ENCODE measurements at regions not wholly inside any gene's neighbourhood (a gene's known extent, or its start where the extent isn't known, plus 50 kb on each side); places are given as distances from the start of the nearest gene placed in this dataset.

DNA sequence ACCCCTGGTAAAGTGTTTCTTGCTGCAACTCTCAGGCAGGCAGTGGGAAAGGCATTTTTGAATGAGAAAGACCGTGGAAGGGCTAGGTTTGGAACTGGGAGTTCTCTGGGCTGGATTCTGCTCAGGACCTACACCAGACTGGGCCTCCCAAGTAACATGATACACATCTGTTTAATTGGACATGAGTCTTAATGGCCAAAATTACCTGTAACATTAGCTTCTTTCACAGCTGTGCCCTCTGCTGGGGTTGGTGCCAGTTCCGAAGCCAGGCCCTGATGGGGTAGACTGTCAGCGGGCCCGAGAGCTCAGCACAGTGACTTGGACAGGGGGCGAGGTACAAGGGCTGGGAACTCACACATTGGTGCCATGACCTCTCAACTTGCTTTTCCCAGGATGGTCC, 118.9 kb upstream of the IRX3 start:
- TF ChIP-seq, protein P1, sequence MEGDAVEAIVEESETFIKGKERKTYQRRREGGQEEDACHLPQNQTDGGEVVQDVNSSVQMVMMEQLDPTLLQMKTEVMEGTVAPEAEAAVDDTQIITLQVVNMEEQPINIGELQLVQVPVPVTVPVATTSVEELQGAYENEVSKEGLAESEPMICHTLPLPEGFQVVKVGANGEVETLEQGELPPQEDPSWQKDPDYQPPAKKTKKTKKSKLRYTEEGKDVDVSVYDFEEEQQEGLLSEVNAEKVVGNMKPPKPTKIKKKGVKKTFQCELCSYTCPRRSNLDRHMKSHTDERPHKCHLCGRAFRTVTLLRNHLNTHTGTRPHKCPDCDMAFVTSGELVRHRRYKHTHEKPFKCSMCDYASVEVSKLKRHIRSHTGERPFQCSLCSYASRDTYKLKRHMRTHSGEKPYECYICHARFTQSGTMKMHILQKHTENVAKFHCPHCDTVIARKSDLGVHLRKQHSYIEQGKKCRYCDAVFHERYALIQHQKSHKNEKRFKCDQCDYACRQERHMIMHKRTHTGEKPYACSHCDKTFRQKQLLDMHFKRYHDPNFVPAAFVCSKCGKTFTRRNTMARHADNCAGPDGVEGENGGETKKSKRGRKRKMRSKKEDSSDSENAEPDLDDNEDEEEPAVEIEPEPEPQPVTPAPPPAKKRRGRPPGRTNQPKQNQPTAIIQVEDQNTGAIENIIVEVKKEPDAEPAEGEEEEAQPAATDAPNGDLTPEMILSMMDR (IDR thresholded peaks at IDR 0.05; ENCODE audit: insufficient read depth, low read depth, low read length, missing control alignments): no peak
- no peak overlapping the region for H3K4me3 ChIP-seq (ENCODE audit: low read depth, low read length)
- no peak for DNase-seq (ENCODE audit: low read depth)

GRCh38 chr16:54403580-54403979, 117.0 kb upstream of the IRX3 start:
- H3K4me3 ChIP-seq (ENCODE audit: low read depth, low read length): no peak overlapping the region
- TF ChIP-seq, protein P1 (IDR thresholded peaks at IDR 0.05; ENCODE audit: insufficient read depth, low read depth, low read length, missing control alignments): no peak
- DNase-seq (ENCODE audit: low read depth): no peak

DNA sequence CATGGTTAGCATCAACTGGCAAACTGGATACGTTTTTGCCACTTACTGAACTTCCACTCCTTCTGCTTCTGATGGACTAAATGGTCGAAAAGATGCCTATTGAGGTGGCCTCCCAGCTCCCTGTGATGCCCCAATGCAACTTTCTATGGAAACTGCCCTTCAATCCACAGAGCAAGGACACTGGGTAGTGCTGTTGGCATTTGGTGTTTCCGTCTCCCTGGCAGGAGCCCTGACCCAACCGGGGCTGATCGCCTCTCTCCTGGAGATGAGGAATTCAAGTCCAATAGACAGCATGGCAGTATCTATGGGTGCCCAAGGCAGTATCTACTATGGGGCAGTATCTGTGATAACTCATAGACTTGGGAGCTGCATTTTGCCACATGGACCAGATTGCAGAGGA, 116.3 kb upstream of the IRX3 start:
- no peak overlapping the region for H3K4me3 ChIP-seq (ENCODE audit: low read depth, low read length)
- TF ChIP-seq, protein P1 (IDR thresholded peaks at IDR 0.05; ENCODE audit: insufficient read depth, low read depth, low read length, missing control alignments): no peak
- no peak for DNase-seq (ENCODE audit: low read depth)

DNA sequence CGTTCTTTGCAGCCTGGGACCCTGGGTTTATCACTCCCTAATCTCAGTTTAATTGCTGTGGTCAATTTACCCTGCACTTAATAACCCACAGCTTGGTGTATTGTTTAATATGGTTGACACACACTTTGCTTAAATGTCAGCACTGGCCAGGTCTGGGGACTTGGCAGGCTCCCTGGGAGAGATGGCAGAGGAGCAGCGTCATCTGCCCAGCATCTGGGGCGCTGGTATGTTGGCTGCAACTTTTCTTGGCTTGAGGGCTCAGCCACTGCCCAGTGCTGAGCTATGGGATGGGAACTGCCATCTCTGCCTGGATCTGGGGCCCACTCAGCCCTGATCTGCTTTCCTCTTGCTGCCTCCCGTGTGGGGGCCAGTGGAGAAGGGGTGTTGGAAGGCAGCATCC, 115.7 kb upstream of the IRX3 start:
- TF ChIP-seq, protein P1 (IDR thresholded peaks at IDR 0.05; ENCODE audit: insufficient read depth, low read depth, low read length, missing control alignments): no peak
- DNase-seq (ENCODE audit: low read depth): no peak

DNA sequence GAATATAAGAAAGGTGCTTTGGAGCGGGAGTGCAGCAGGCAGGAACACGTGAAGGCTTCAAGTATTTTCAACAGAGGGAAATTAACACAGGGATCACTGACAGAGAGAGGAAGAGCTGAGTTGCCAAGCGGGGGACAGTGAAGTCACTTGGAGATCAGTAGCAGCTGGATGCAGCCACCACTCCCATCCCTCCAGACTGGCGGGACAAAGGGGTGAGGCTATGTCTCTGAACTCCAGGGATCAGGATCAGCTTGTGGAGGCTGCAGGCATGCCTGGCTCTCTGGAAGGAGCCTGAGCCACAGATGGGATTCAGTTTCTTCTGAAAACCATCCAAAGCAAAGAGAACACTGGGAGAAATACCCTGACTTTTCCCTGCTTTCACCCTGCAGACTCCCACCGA, 113.7 kb upstream of the IRX3 start:
- no peak overlapping the region for H3K4me3 ChIP-seq (ENCODE audit: low read depth, low read length)
- TF ChIP-seq, protein P1 (IDR thresholded peaks at IDR 0.05; ENCODE audit: insufficient read depth, low read depth, low read length, missing control alignments): no peak
- DNase-seq (ENCODE audit: low read depth): no peak

More for the DNA sequence above, 115.7 kb upstream of the IRX3 start:
- H3K4me3 ChIP-seq (ENCODE audit: low read depth, low read length): no peak overlapping the region

GRCh38 chr16:54398986-54399385, 112.4 kb upstream of the IRX3 start:
- no peak for DNase-seq (ENCODE audit: low read depth)
- TF ChIP-seq, protein P1 (IDR thresholded peaks at IDR 0.05; ENCODE audit: insufficient read depth, low read depth, low read length, missing control alignments): no peak

DNA sequence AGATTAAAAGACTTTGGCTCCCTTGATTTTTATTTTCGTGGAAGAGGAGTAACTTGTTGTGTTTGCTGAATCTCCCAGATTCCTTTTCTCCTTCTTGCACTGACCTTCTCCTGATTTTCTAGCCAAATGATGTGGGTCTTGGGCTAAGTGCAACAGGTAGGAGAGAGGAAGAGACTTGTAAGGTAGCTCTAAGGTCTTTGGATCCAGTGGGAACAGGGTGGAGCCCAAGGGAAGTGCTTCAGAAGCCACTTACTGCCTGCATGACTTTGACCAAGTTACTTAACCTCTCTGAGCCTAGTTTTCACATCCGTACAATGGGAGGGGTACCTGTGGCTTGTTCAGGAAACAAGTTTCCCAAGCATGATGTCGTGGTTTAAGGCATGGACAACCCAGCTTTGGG, 111.3 kb upstream of the IRX3 start:
- DNase-seq (ENCODE audit: low read depth): no peak
- TF ChIP-seq, protein P1 (IDR thresholded peaks at IDR 0.05; ENCODE audit: insufficient read depth, low read depth, low read length, missing control alignments): no peak
- no peak overlapping the region for H3K4me3 ChIP-seq (ENCODE audit: low read depth, low read length)

More at GRCh38 chr16:54398986-54399385, 112.4 kb upstream of the IRX3 start:
- no peak overlapping the region for H3K4me3 ChIP-seq (ENCODE audit: low read depth, low read length)
